ENCODE measurements at regions not wholly inside any gene's neighbourhood (a gene's known extent, or its start where the extent isn't known, plus 50 kb on each side); places are given as distances from the start of the nearest gene placed in this dataset.

GRCh38 chr1:208652296-208653160, 408.3 kb upstream of the PLXNA2 start:
- peak; percentile 69 for DNase-seq
- Histone ChIP-seq H3K27me3 (ENCODE audit: insufficient read depth, low read depth, severe bottlenecking) (no peaks in the 10 kb centered on the region), H3K27ac (no peak overlapping the region), H3K4me3 (ENCODE audit: low read depth, low read length) (no peak overlapping the region), H3K36me3 (no peaks in the 10 kb centered on the region), H3K9me3 (ENCODE audit: severe bottlenecking) (no peaks in the 10 kb centered on the region)
- TF ChIP-seq, protein P1, sequence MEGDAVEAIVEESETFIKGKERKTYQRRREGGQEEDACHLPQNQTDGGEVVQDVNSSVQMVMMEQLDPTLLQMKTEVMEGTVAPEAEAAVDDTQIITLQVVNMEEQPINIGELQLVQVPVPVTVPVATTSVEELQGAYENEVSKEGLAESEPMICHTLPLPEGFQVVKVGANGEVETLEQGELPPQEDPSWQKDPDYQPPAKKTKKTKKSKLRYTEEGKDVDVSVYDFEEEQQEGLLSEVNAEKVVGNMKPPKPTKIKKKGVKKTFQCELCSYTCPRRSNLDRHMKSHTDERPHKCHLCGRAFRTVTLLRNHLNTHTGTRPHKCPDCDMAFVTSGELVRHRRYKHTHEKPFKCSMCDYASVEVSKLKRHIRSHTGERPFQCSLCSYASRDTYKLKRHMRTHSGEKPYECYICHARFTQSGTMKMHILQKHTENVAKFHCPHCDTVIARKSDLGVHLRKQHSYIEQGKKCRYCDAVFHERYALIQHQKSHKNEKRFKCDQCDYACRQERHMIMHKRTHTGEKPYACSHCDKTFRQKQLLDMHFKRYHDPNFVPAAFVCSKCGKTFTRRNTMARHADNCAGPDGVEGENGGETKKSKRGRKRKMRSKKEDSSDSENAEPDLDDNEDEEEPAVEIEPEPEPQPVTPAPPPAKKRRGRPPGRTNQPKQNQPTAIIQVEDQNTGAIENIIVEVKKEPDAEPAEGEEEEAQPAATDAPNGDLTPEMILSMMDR (IDR thresholded peaks at IDR 0.05; ENCODE audit: low read depth, low read length): peak; percentile 79

DNA sequence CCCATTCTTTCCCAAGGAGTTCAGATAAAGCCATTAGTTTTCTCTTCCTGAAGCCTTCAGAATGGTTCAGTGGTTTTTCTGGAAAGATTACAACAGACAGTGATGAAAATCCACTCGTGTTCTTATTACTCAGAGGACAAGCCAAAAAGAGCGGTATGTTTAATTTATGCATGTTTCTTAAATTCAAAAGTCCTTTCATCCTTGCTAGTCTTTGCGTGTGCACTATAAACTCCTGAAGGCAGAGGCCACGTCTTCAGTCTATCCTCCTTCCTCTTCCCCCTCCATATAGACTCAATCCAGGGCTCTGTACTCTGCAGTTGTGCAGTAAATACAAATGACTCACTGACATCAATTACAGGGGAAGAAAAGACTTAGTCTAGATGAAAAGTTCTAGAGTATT, 409.2 kb upstream of the PLXNA2 start:
- DNase-seq: no peak
- Histone ChIP-seq H3K4me3 (ENCODE audit: low read depth, low read length) (no peak overlapping the region), H3K27me3 (ENCODE audit: insufficient read depth, low read depth, severe bottlenecking) (no peaks in the 10 kb centered on the region), H3K36me3 (no peaks in the 10 kb centered on the region), H3K9me3 (ENCODE audit: severe bottlenecking) (no peaks in the 10 kb centered on the region), H3K27ac (no peak overlapping the region)
- TF ChIP-seq, protein P1 (IDR thresholded peaks at IDR 0.05; ENCODE audit: low read depth, low read length): no peak

DNA sequence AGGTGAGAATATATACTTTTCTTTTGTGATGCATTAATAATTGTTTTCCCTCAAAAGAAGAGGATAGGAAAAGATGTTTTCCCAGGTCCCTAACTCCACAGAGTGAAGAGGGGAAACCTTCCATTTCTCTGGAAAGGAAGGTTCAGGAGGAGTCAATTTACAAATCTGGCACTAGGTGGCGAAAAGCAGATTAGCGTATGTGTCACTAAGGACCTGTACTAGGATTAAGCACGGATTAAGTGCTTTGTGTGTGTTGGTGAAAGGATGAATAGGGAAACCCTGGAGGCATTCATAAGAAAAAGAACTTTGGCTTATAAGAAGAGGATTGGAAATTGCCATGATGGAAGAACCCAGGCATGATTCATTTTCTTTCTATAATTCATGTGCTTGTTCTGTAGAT, 410.1 kb upstream of the PLXNA2 start:
- TF ChIP-seq, protein P1 (IDR thresholded peaks at IDR 0.05; ENCODE audit: low read depth, low read length): peak; percentile 62
- no peaks in the 10 kb centered on the region for H3K9me3 ChIP-seq (ENCODE audit: severe bottlenecking)
- peak; percentile 65 for DNase-seq
- no peaks in the 10 kb centered on the region for H3K36me3 ChIP-seq
- no peaks in the 10 kb centered on the region for H3K27me3 ChIP-seq (ENCODE audit: insufficient read depth, low read depth, severe bottlenecking)
- no peak overlapping the region for H3K4me3 ChIP-seq (ENCODE audit: low read depth, low read length)
- H3K27ac ChIP-seq: no peak overlapping the region

DNA sequence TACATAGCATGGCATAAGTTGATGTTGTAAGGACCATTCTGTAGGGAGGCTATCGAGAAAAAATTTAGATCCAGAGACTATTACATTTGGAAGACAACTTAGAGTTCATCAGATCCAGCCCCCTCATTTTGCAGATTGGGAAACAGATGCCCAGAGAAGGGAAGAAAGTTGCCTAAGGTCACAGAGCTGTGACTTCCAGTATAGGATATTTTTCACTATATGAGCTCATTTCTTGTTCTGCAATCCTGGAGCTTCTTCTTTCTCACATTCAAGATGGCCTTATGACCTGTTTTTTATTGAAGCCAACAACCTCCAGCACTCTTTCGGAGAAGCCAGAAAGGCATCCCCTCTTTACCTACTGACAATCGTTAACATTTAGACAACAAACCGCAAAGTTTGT, 421.8 kb upstream of the PLXNA2 start:
- no peak for DNase-seq
- no peak overlapping the region for H3K27ac ChIP-seq
- no peaks in the 10 kb centered on the region for H3K36me3 ChIP-seq
- TF ChIP-seq, protein P1 (IDR thresholded peaks at IDR 0.05; ENCODE audit: low read depth, low read length): no peak
- H3K27me3 ChIP-seq (ENCODE audit: insufficient read depth, low read depth, severe bottlenecking): no peaks in the 10 kb centered on the region
- no peak overlapping the region for H3K4me3 ChIP-seq (ENCODE audit: low read depth, low read length)
- H3K9me3 ChIP-seq (ENCODE audit: severe bottlenecking): no peaks in the 10 kb centered on the region

GRCh38 chr1:208668991-208669390, 424.8 kb upstream of the PLXNA2 start:
- no peaks in the 10 kb centered on the region for H3K27me3 ChIP-seq (ENCODE audit: insufficient read depth, low read depth, severe bottlenecking)
- no peaks in the 10 kb centered on the region for H3K36me3 ChIP-seq
- TF ChIP-seq, protein P1 (IDR thresholded peaks at IDR 0.05; ENCODE audit: low read depth, low read length): no peak
- no peaks in the 10 kb centered on the region for H3K9me3 ChIP-seq (ENCODE audit: severe bottlenecking)
- no peak for DNase-seq
- H3K27ac ChIP-seq: no peak overlapping the region
- H3K4me3 ChIP-seq (ENCODE audit: low read depth, low read length): no peak overlapping the region

- no peaks in the 10 kb centered on the region for H3K9me3 ChIP-seq (ENCODE audit: severe bottlenecking)
- no peak overlapping the region for H3K27ac ChIP-seq
- TF ChIP-seq, protein P1 (IDR thresholded peaks at IDR 0.05; ENCODE audit: low read depth, low read length): no peak
- no peak overlapping the region for H3K4me3 ChIP-seq (ENCODE audit: low read depth, low read length)
- no peak for DNase-seq
- no peaks in the 10 kb centered on the region for H3K36me3 ChIP-seq
- H3K27me3 ChIP-seq (ENCODE audit: insufficient read depth, low read depth, severe bottlenecking): no peaks in the 10 kb centered on the region
Observed at GRCh38 chr1:208670778-208671177, 426.6 kb upstream of the PLXNA2 start.

All from WERI-Rb-1 (cell line).